Upper lobe of right lung (tissue), 1 donor: ENCODE measurements at regions not wholly inside any gene's neighbourhood (a gene's known extent, or its start where the extent isn't known, plus 50 kb on each side); places are given as distances from the start of the nearest gene placed in this dataset.

ENCODE experiments used
- ATAC-seq: fragments of 200-7000 bp; cut with Tn5 transposase; one replicate; pipeline ENCODE4 v1.9.1; 2020; ENCODE audit warnings: mild to moderate bottlenecking, moderate library complexity
- DNase-seq: peaks from one replicate; pipeline ENCODE4 v3.0.0-alpha.2; 2020
- H3K27ac ChIP-seq: fragments of 200-600 bp; one replicate; pipeline ENCODE4 v1.8.0; 2022
- H3K27me3 ChIP-seq: fragments of 200-600 bp; one replicate; pipeline ENCODE4 v1.8.0; 2022; ENCODE audit warnings: mild to moderate bottlenecking
- H3K36me3 ChIP-seq: fragments of 200-600 bp; one replicate; pipeline ENCODE4 v1.8.0; 2022
- H3K4me1 ChIP-seq: fragments of 200-600 bp; one replicate; pipeline ENCODE4 v1.8.0; 2022
- H3K4me3 ChIP-seq: fragments of 200-600 bp; one replicate; pipeline ENCODE4 v1.8.0; 2022; ENCODE audit warnings: mild to moderate bottlenecking
- H3K9me3 ChIP-seq: fragments of 200-600 bp; one replicate; pipeline ENCODE4 v1.8.0; 2022
- CTCF ChIP-seq: fragments of 200-600 bp; IDR thresholded peaks from one replicate; pipeline ENCODE4 v1.8.0; 2022; ENCODE audit warnings: antibody characterized with exemption
- intact Hi-C: fragments of 100-400 bp; cut with DNase I; formaldehyde crosslinking; loops from one replicate; pipeline ENCODE4 v1.11.0; 2022
- donor health status: DM: no; HTN: yes; CAD: no; lungs with severe emphysema.

- Histone ChIP-seq H3K9me3 (no peaks in the 10 kb centered on the region), H3K36me3 (no peaks in the 10 kb centered on the region), H3K4me1 (no peaks in the 10 kb centered on the region), H3K27ac (no peak overlapping the region), H3K27me3 (no peaks in the 10 kb centered on the region), H3K4me3 (no peak overlapping the region)
- DNase-seq (no peak), ATAC-seq (no peak)
- TF ChIP-seq CTCF: no peak
- intact Hi-C loops: no loop called here
These were observed 109.0 kb upstream of the ESRRG start for GRCh38 chr1:216832192-216832591.

- no peak overlapping the region for H3K4me3 ChIP-seq
- DNase-seq: no peak
- no peaks in the 10 kb centered on the region for H3K9me3 ChIP-seq
- no peaks in the 10 kb centered on the region for H3K4me1 ChIP-seq
- no peak overlapping the region for H3K27ac ChIP-seq
- H3K36me3 ChIP-seq: no peaks in the 10 kb centered on the region
- TF ChIP-seq CTCF: no peak
- H3K27me3 ChIP-seq: no peaks in the 10 kb centered on the region
- ATAC-seq: peak; percentile 85
- intact Hi-C loops: no loop called here
These were observed 107.4 kb upstream of the ESRRG start for GRCh38 chr1:216830424-216831210.

- H3K4me1 ChIP-seq: no peaks in the 10 kb centered on the region
- H3K27ac ChIP-seq: no peak overlapping the region
- H3K36me3 ChIP-seq: no peaks in the 10 kb centered on the region
- ATAC-seq (no peak), DNase-seq (no peak)
- H3K27me3 ChIP-seq: no peaks in the 10 kb centered on the region
- TF ChIP-seq CTCF: no peak
- no peak overlapping the region for H3K4me3 ChIP-seq
- intact Hi-C loops: no loop called here
- H3K9me3 ChIP-seq: no peaks in the 10 kb centered on the region
These were observed 104.0 kb upstream of the ESRRG start for GRCh38 chr1:216827251-216827650.

GRCh38 chr1:216826646-216827045 lies 103.4 kb upstream of the ESRRG start:
- TF ChIP-seq CTCF: no peak
- no peaks in the 10 kb centered on the region for H3K27me3 ChIP-seq
- no peaks in the 10 kb centered on the region for H3K4me1 ChIP-seq
- H3K4me3 ChIP-seq: no peak overlapping the region
- no peaks in the 10 kb centered on the region for H3K9me3 ChIP-seq
- H3K36me3 ChIP-seq: no peaks in the 10 kb centered on the region
- ATAC-seq: no peak
- no peak overlapping the region for H3K27ac ChIP-seq
- intact Hi-C loops: no loop called here
- no peak for DNase-seq

GRCh38 chr1:216826214-216826613 lies 103.0 kb upstream of the ESRRG start:
- DNase-seq (no peak), ATAC-seq (no peak)
- H3K27me3 ChIP-seq: no peaks in the 10 kb centered on the region
- no peaks in the 10 kb centered on the region for H3K4me1 ChIP-seq
- no peaks in the 10 kb centered on the region for H3K36me3 ChIP-seq
- no peaks in the 10 kb centered on the region for H3K9me3 ChIP-seq
- no peak overlapping the region for H3K4me3 ChIP-seq
- no peak overlapping the region for H3K27ac ChIP-seq
- no peak for TF ChIP-seq CTCF
- intact Hi-C loops: no loop called here

- intact Hi-C loops: no loop called here
- H3K27me3 ChIP-seq: no peaks in the 10 kb centered on the region
- H3K4me3 ChIP-seq: no peak overlapping the region
- H3K4me1 ChIP-seq: no peaks in the 10 kb centered on the region
- no peaks in the 10 kb centered on the region for H3K36me3 ChIP-seq
- DNase-seq (no peak), ATAC-seq (no peak)
- no peak overlapping the region for H3K27ac ChIP-seq
- no peaks in the 10 kb centered on the region for H3K9me3 ChIP-seq
- TF ChIP-seq CTCF: no peak
These were observed 102.3 kb upstream of the ESRRG start for GRCh38 chr1:216825557-216825956.
